Hepatocyte (in vitro differentiated cells): ENCODE measurements at regions not wholly inside any gene's neighbourhood (a gene's known extent, or its start where the extent isn't known, plus 50 kb on each side); places are given as distances from the start of the nearest gene placed in this dataset.

Experiments
- DNase-seq: peaks from one replicate; pipeline ENCODE4 v3.0.0-alpha.2; 2016; ENCODE audit warnings: low spot score
- H2AFZ ChIP-seq: fragments of 200-600 bp; sonication (generic); 2 replicates; pipeline ENCODE4 v1.6.0; 2016; ENCODE audit warnings: antibody characterized with exemption, mild to moderate bottlenecking
- H3K27ac ChIP-seq: fragments of 200-600 bp; sonication (generic); 2 replicates; pipeline ENCODE4 v1.5.1; 2016; ENCODE audit warnings: mild to moderate bottlenecking
- H3K27me3 ChIP-seq: fragments of 200-600 bp; sonication (generic); 2 replicates; pipeline ENCODE4 v1.6.1; 2016
- H3K36me3 ChIP-seq: fragments of 200-600 bp; sonication (generic); replicated peaks from 2 replicates; pipeline ENCODE4 v1.5.1; 2016; ENCODE audit warnings: low read depth; ENCODE audit not compliant: insufficient read depth
- H3K4me1 ChIP-seq: fragments of 200-600 bp; sonication (generic); 2 replicates; pipeline ENCODE4 v1.5.1; 2016; ENCODE audit warnings: mild to moderate bottlenecking, moderate library complexity; ENCODE audit not compliant: insufficient read depth
- H3K4me2 ChIP-seq: fragments of 200-600 bp; sonication (generic); 2 replicates; pipeline ENCODE4 v1.6.0; 2016
- H3K4me3 ChIP-seq: fragments of 200-600 bp; sonication (generic); 2 replicates; pipeline ENCODE4 v1.5.1; 2016; ENCODE audit warnings: mild to moderate bottlenecking
- H3K79me2 ChIP-seq: fragments of 200-600 bp; sonication (generic); 2 replicates; pipeline ENCODE4 v1.6.0; 2017; ENCODE audit warnings: mild to moderate bottlenecking
- H3K9me2 ChIP-seq: fragments of 200-600 bp; sonication (generic); replicated peaks from 2 replicates; pipeline ENCODE4 v1.6.0; 2017; ENCODE audit warnings: mild to moderate bottlenecking; ENCODE audit not compliant: insufficient read depth
- H3K9me3 ChIP-seq: fragments of 200-600 bp; sonication (generic); 2 replicates; pipeline ENCODE4 v1.5.1; 2016; ENCODE audit warnings: low read depth, mild to moderate bottlenecking
- H4K20me1 ChIP-seq: fragments of 200-600 bp; sonication (generic); 2 replicates; pipeline ENCODE4 v1.6.0; 2016; ENCODE audit warnings: mild to moderate bottlenecking; ENCODE audit not compliant: insufficient read depth, poor library complexity, severe bottlenecking
- EZH2 ChIP-seq: fragments of 200-600 bp; sonication (generic); IDR thresholded peaks from 2 replicates; pipeline ENCODE4 v1.6.1; 2016; ENCODE audit warnings: antibody characterized with exemption, mild to moderate bottlenecking, borderline replicate concordance
- EZH2phosphoT487 ChIP-seq: fragments of 200-600 bp; sonication (generic); IDR thresholded peaks from one replicate; pipeline ENCODE4 v1.6.1; 2018; ENCODE audit warnings: antibody characterized with exemption, mild to moderate bottlenecking, low read depth, moderate library complexity; ENCODE audit not compliant: unreplicated experiment, severe bottlenecking
- WGBS: methylation state at CpG from one replicate; pipeline ENCODE4 v1.1.6; 2016; ENCODE audit warnings: low lambda C conversion rate; ENCODE audit errors: missing lambda C conversion rate; 5-methylcytosine and 5-hydroxymethylcytosine counted together
- TF ChIP-seq, protein P1 (sequence below): fragments of 200-600 bp; sonication (generic); IDR thresholded peaks from 2 replicates; pipeline ENCODE4 v1.5.1; 2016; ENCODE audit warnings: antibody characterized with exemption, mild to moderate bottlenecking; ENCODE audit not compliant: poor library complexity

DNA sequence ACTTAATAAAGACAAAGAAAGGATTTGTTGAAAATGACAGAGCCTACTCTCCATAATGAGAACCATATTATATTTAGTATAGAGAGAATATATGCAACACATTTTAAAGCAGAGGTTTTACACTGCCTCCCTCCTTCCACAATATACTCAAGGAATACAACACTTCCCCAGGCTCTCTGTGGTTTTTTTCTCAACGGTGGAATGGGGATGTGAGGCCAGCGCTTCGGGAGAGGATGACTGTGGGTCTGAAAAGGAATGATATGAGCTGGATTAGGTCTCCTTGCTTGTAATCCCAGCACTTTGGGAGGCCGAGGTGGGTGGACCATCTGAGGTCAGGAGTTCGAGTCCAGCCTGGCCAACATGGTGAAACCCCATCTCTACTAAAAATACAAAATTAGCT, 348.7 kb upstream of the KLF3 start:
- WGBS, result 77% methylated on average over 5 of the region's 5 CpGs

DNA sequence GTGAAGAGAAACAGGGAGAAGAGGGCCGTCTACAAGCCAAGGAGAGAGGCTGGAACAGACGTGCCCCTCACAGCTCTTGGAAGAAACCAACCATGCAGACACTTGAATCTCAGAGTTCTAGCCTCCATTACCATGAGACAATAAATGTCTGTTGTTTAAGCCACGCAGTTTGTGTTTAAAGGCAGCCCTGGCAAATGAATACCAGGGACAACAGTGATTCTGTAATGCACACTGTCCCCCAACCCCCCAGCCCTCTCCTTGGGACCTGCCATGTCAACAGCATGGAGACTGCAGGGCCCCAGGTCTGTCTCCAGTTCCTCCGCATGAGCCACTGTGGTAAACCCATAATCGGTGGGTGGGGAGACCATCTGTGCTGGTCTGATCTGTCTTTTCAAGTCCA, 348.0 kb upstream of the KLF3 start:
- 91% methylated on average over 5 of the region's 5 CpGs for WGBS

More for the DNA sequence above, 348.7 kb upstream of the KLF3 start:
- Histone ChIP-seq H3K27ac (no peak overlapping the region), H4K20me1 (no peaks in the 10 kb centered on the region), H3K9me2 (no peaks in the 10 kb centered on the region), H3K4me2 (no peak overlapping the region), H3K4me1 (peaks cover 7% of the 10 kb centered on the region), H2AFZ (no peak overlapping the region), H3K4me3 (no peak overlapping the region), H3K79me2 (no peaks in the 10 kb centered on the region), H3K36me3 (no peaks in the 10 kb centered on the region), H3K27me3 (no peaks in the 10 kb centered on the region), H3K9me3 (no peaks in the 10 kb centered on the region)
- no peak for TF ChIP-seq EZH2
- no peak for TF ChIP-seq EZH2phosphoT487
- TF ChIP-seq, protein P1, sequence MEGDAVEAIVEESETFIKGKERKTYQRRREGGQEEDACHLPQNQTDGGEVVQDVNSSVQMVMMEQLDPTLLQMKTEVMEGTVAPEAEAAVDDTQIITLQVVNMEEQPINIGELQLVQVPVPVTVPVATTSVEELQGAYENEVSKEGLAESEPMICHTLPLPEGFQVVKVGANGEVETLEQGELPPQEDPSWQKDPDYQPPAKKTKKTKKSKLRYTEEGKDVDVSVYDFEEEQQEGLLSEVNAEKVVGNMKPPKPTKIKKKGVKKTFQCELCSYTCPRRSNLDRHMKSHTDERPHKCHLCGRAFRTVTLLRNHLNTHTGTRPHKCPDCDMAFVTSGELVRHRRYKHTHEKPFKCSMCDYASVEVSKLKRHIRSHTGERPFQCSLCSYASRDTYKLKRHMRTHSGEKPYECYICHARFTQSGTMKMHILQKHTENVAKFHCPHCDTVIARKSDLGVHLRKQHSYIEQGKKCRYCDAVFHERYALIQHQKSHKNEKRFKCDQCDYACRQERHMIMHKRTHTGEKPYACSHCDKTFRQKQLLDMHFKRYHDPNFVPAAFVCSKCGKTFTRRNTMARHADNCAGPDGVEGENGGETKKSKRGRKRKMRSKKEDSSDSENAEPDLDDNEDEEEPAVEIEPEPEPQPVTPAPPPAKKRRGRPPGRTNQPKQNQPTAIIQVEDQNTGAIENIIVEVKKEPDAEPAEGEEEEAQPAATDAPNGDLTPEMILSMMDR, result no peak
- DNase-seq, result no peak

DNA sequence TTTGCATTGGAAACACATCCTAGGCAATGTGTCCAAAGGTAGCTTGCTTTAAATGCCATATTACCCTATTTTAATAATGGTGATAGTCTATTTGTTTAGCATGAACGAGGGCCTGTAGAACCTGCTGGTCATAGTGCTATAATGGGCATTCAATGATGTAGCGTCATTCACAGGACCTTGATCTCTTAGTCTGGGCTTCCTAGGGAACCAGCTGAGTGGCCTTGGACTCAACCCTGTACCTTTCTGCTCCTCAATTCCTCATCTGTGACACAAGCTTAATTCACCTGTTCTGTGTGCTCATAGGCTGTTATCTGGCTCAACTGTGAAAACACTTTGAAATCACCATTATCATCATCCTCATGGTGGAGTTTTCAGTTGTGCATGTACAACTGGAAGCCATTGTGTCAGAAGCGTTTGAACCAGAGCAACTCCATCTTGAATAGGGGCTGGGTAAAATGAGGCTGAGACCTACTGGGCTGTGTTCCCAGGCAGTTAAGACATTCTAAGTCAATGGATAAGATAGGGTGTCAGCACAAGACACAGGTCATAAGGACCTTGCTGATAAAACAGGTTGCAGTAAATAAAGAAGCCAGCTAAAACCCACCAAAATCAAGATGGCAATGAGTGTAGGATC, 346.8 kb upstream of the KLF3 start:
- no peaks in the 10 kb centered on the region for H4K20me1 ChIP-seq
- no peak overlapping the region for H3K4me2 ChIP-seq
- no peaks in the 10 kb centered on the region for H3K9me2 ChIP-seq
- H3K4me3 ChIP-seq, result no peak overlapping the region
- no peaks in the 10 kb centered on the region for H3K9me3 ChIP-seq
- H3K27me3 ChIP-seq, result no peaks in the 10 kb centered on the region
- H3K36me3 ChIP-seq, result no peaks in the 10 kb centered on the region
- DNase-seq, result no peak
- no peaks in the 10 kb centered on the region for H3K79me2 ChIP-seq
- TF ChIP-seq EZH2, result no peak
- H3K27ac ChIP-seq, result no peak overlapping the region
- 95% methylated on average over 3 of the region's 3 CpGs for WGBS
- H3K4me1 ChIP-seq, result peaks cover 7% of the 10 kb centered on the region
- no peak overlapping the region for H2AFZ ChIP-seq

More for the DNA sequence above, 348.0 kb upstream of the KLF3 start:
- no peaks in the 10 kb centered on the region for H3K9me3 ChIP-seq
- no peaks in the 10 kb centered on the region for H3K79me2 ChIP-seq
- no peaks in the 10 kb centered on the region for H3K36me3 ChIP-seq
- no peak overlapping the region for H3K4me2 ChIP-seq
- no peak overlapping the region for H3K4me3 ChIP-seq
- H3K4me1 ChIP-seq, result peaks cover 7% of the 10 kb centered on the region
- H2AFZ ChIP-seq, result no peak overlapping the region
- H3K27ac ChIP-seq, result no peak overlapping the region
- no peaks in the 10 kb centered on the region for H4K20me1 ChIP-seq
- DNase-seq, result no peak
- no peaks in the 10 kb centered on the region for H3K9me2 ChIP-seq
- H3K27me3 ChIP-seq, result no peaks in the 10 kb centered on the region
- TF ChIP-seq EZH2 (no peak), EZH2phosphoT487 (no peak)
- TF ChIP-seq, protein P1, result no peak

DNA sequence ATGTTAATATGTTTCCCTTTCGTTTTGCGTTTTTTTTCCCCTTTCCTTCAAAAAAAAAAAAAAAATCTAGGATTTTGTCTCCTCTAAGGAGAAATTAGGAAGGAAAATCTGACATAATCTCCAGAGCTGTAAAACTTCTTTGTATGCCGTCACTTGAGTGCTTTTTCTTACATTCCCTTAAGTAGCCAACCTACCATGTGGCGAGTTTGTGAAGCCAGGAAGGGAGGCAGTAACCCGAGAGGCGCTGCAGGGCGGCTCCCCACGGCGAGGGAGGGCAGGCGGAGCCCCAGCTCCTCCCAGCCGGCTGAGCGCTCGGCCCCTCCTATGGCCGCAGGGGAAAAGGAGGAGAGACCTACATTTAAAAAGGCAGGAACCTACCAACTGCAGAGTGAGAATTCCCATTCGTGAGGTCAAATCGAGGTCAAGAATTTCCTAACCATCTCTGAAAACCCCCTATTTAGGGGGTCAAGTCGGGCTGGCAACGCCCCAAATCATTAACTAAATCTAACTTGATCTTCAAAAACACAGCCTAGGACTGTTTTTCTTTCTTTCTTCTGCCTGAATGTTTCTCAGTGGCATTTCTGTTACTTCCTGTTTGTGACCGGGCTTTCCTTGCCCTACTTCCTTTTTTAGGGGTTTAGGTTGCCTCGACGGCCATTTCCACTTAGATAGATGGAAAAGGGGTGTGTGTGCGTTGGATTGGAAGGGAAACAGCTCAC, 345.1 kb upstream of the KLF3 start:
- Histone ChIP-seq H3K4me2 (peak overlapping the region; percentile 66), H3K27ac (peak overlapping the region; percentile 83), H3K36me3 (no peaks in the 10 kb centered on the region), H3K27me3 (no peaks in the 10 kb centered on the region), H2AFZ (peak overlapping the region; percentile 28), H3K9me2 (no peaks in the 10 kb centered on the region), H3K9me3 (no peaks in the 10 kb centered on the region), H3K79me2 (no peaks in the 10 kb centered on the region), H3K4me1 (peaks cover 7% of the 10 kb centered on the region), H3K4me3 (no peak overlapping the region), H4K20me1 (no peaks in the 10 kb centered on the region)
- TF ChIP-seq, protein P1, result no peak
- TF ChIP-seq EZH2 (no peak), EZH2phosphoT487 (no peak)
- DNase-seq, result peak; percentile 95
- 9% methylated on average over 22 of the region's 22 CpGs for WGBS
